ENCODE measurements at regions not wholly inside any gene's neighbourhood (a gene's known extent, or its start where the extent isn't known, plus 50 kb on each side); places are given as distances from the start of the nearest gene placed in this dataset.

DNA sequence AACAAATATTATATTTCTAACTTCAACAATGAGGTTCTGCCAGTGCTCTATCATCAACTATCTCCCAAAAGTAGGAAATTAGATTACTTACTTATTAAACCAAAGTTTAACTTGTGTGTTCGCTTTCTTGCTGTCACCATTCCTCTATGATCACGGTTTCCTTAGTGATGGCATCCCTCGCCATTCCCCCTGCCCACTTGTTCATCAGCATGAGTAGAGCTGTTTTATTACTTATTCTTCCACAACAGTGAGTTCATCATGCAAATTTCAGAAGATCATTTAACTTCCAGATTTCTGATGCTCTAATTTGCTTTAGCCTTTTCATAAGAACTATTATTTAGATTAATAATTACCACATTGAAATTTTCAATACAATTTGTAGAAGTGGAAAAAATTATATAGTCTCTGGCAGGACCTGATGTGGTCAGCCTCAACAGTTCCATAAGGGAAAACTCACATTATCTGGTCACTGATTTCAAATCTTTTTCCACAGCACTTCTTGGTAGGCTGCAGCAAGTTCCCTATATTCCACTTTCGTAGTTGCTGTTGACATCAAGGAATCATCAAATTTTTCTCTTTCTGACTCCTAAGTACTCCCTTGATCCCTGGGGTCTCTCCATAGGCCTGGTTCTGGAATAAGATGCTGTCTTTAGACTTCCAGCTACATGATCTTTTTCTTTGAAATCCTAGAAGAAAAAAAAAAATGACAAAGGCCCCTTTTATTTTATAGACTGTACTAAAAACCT is 174.6 kb downstream of the RASSF9 start:
- DNase-seq (ENCODE audit: low spot score), result no peak
- no peaks in the 10 kb centered on the region for H3K27me3 Mint-ChIP-seq (ENCODE audit: low read depth)
- H3K4me1 Mint-ChIP-seq (ENCODE audit: low read depth), result peaks cover 3% of the 10 kb centered on the region
- no peaks in the 10 kb centered on the region for H3K36me3 Mint-ChIP-seq (ENCODE audit: low read depth)
- H3K27ac Mint-ChIP-seq, result no peak overlapping the region
- H3K4me3 Mint-ChIP-seq, result no peak overlapping the region
- peaks cover 6% of the 10 kb centered on the region for H3K9me3 Mint-ChIP-seq

DNA sequence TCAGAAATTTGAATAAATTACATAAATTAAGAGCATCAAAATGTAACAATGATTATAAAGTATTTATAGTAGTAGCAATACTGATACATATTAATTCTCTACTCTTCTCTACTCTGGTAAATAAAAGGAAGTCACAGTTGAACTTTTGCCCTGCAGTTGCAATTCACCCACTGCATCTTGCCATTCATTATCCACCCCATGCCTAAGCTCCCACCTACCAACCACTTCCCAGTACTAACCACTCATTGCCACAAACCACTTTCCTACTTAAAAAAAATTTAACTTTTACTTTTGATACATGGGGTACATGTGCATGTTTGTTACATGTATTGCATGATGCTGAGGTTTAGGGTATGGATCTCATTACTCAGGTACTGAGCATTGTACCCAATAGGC is 174.0 kb downstream of the RASSF9 start:
- Mint-ChIP-seq H3K4me1 (ENCODE audit: low read depth) (peaks cover 3% of the 10 kb centered on the region), H3K36me3 (ENCODE audit: low read depth) (no peaks in the 10 kb centered on the region), H3K9me3 (peaks cover 6% of the 10 kb centered on the region), H3K4me3 (no peak overlapping the region), H3K27ac (no peak overlapping the region), H3K27me3 (ENCODE audit: low read depth) (no peaks in the 10 kb centered on the region)
- DNase-seq (ENCODE audit: low spot score), result no peak

DNA sequence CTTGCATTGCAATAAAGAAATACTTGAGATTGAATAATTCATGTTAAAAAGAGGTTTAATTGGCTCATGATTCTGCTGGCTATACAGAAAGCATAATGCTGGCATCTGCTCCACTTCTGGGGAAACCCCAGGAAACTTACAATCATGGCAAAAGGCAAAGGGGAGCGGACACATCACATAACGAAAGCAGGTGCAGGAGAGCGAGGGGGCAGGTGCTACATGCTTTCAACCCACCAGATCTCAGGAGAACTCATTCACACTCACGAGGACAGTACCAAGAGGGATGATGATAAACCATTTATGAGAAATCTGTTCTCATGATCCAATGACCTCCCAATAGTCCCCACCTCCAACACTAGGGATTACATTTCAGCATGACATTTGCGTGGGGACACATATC is 172.6 kb downstream of the RASSF9 start:
- Mint-ChIP-seq H3K9me3 (peaks cover 3% of the 10 kb centered on the region), H3K4me1 (ENCODE audit: low read depth) (peaks cover 3% of the 10 kb centered on the region), H3K4me3 (no peak overlapping the region), H3K27ac (no peak overlapping the region), H3K27me3 (ENCODE audit: low read depth) (no peaks in the 10 kb centered on the region), H3K36me3 (ENCODE audit: low read depth) (no peaks in the 10 kb centered on the region)
- DNase-seq (ENCODE audit: low spot score), result no peak

DNA sequence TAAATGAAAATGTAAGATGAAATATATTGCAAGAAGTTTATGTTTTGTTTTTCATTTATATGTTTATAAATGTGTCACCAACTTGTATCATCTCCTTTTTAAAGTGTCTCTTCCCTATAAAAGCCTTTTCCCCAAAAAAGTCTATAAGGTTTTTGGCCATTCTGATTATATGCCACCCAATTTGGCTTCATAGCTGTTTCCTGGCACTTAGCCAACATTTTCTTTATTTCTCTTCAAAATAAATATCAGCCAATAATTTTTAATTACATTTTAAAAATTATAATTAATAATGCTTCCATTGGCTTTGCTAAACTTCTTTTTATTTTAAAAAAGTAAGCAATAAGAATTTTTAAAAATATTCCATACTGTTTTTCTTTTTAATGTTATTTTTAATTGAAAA is 171.8 kb downstream of the RASSF9 start:
- no peaks in the 10 kb centered on the region for H3K36me3 Mint-ChIP-seq (ENCODE audit: low read depth)
- no peak for DNase-seq (ENCODE audit: low spot score)
- H3K27ac Mint-ChIP-seq, result no peak overlapping the region
- no peaks in the 10 kb centered on the region for H3K9me3 Mint-ChIP-seq
- H3K27me3 Mint-ChIP-seq (ENCODE audit: low read depth), result no peaks in the 10 kb centered on the region
- peaks cover 3% of the 10 kb centered on the region for H3K4me1 Mint-ChIP-seq (ENCODE audit: low read depth)
- H3K4me3 Mint-ChIP-seq, result no peak overlapping the region

- no peaks in the 10 kb centered on the region for H3K4me1 Mint-ChIP-seq (ENCODE audit: low read depth)
- no peak for DNase-seq (ENCODE audit: low spot score)
- H3K4me3 Mint-ChIP-seq, result no peak overlapping the region
- no peaks in the 10 kb centered on the region for H3K36me3 Mint-ChIP-seq (ENCODE audit: low read depth)
- H3K27ac Mint-ChIP-seq, result no peak overlapping the region
- H3K27me3 Mint-ChIP-seq (ENCODE audit: low read depth), result no peaks in the 10 kb centered on the region
- no peaks in the 10 kb centered on the region for H3K9me3 Mint-ChIP-seq
Measured at GRCh38 chr12:85669911-85670310, 166.3 kb downstream of the RASSF9 start.

GRCh38 chr12:85672436-85672835 is 163.8 kb downstream of the RASSF9 start:
- Mint-ChIP-seq H3K4me3 (no peak overlapping the region), H3K9me3 (no peaks in the 10 kb centered on the region), H3K27me3 (ENCODE audit: low read depth) (no peaks in the 10 kb centered on the region)

GRCh38 chr12:85673921-85674420 is 162.2 kb downstream of the RASSF9 start:
- Mint-ChIP-seq H3K4me3 (no peak overlapping the region), H3K27me3 (ENCODE audit: low read depth) (no peaks in the 10 kb centered on the region)

More at GRCh38 chr12:85672436-85672835, 163.8 kb downstream of the RASSF9 start:
- DNase-seq (ENCODE audit: low spot score), result no peak
- Mint-ChIP-seq H3K36me3 (ENCODE audit: low read depth) (no peaks in the 10 kb centered on the region), H3K27ac (no peak overlapping the region), H3K4me1 (ENCODE audit: low read depth) (no peaks in the 10 kb centered on the region)

DNA sequence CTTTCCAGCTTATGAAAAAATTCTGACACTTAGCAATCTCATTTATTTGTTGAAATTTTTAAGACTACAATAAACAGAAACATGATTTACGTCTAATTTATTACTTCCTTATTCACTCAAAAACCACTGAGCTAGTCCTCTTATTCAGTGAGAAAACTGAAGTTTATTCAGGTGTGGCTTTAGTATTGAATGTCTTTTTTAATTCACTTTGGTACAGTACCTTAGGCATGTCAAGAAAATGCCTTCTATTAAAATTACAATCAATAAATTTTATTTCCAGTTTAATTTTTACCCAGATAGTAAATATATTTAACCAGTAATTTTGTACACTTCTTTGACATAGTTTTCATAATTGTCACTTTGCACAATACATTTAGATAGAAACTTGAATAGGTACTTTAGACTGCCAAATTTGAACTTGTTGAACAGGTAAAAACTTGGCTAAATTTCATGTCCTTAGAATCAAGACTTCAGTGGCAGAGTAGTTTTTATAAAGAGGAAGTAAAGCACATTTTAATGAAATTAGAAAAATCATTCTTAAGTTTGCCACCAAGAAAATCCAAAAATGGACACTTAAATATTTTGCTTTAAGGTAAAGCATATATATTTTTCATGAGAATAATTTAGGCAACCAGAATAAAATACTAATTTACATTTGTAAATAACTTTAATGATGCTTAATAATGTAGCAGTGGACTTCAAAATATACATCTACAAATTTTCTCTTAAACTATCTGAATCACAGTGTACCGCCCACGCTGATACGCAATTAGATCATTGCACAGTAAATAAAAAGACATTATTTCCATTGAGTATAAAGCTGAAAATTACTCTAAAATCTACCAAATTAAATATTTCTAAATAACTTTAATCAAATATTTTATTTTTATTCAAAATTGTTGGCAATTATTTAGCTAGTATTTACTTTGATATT is 159.1 kb downstream of the RASSF9 start:
- Mint-ChIP-seq H3K4me3 (no peak overlapping the region), H3K27me3 (ENCODE audit: low read depth) (no peaks in the 10 kb centered on the region), H3K36me3 (ENCODE audit: low read depth) (no peaks in the 10 kb centered on the region), H3K4me1 (ENCODE audit: low read depth) (no peaks in the 10 kb centered on the region), H3K27ac (no peak overlapping the region), H3K9me3 (peaks cover 5% of the 10 kb centered on the region)
- DNase-seq (ENCODE audit: low spot score), result no peak

More at GRCh38 chr12:85673921-85674420, 162.2 kb downstream of the RASSF9 start:
- H3K36me3 Mint-ChIP-seq (ENCODE audit: low read depth), result no peaks in the 10 kb centered on the region
- no peaks in the 10 kb centered on the region for H3K9me3 Mint-ChIP-seq
- DNase-seq (ENCODE audit: low spot score), result no peak
- H3K4me1 Mint-ChIP-seq (ENCODE audit: low read depth), result no peaks in the 10 kb centered on the region
- no peak overlapping the region for H3K27ac Mint-ChIP-seq

GRCh38 chr12:85679296-85679695 is 156.9 kb downstream of the RASSF9 start:
- Mint-ChIP-seq H3K9me3 (peaks cover 5% of the 10 kb centered on the region), H3K27ac (no peak overlapping the region), H3K4me1 (ENCODE audit: low read depth) (no peaks in the 10 kb centered on the region), H3K36me3 (ENCODE audit: low read depth) (no peaks in the 10 kb centered on the region), H3K27me3 (ENCODE audit: low read depth) (no peaks in the 10 kb centered on the region), H3K4me3 (no peak overlapping the region)
- no peak for DNase-seq (ENCODE audit: low spot score)

- Mint-ChIP-seq H3K9me3 (peaks cover 5% of the 10 kb centered on the region), H3K4me1 (ENCODE audit: low read depth) (no peaks in the 10 kb centered on the region), H3K36me3 (ENCODE audit: low read depth) (no peaks in the 10 kb centered on the region), H3K27ac (no peak overlapping the region), H3K4me3 (no peak overlapping the region), H3K27me3 (ENCODE audit: low read depth) (no peaks in the 10 kb centered on the region)
- no peak for DNase-seq (ENCODE audit: low spot score)
Measured at GRCh38 chr12:85680881-85681280, 155.3 kb downstream of the RASSF9 start.

DNA sequence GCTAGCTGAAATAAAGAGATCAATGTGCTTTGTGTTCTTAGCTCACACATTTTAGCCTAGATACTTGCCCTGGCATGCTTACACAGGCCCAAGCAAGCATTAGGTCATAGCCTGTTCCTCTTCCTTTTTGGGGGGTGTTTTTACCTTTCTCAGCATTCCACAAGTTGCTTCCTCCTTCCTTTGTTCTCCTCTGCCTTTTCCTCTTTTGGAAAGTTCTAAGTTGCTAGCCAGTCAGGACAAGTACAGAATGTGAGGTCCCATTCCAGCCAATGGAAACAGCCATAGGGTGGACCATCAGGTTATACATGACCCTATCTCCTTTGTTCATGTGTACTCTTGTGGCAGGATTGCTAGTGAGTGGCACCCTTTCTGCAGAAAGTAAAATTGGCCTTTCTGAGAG is 154.9 kb downstream of the RASSF9 start:
- DNase-seq (ENCODE audit: low spot score), result no peak
- no peaks in the 10 kb centered on the region for H3K27me3 Mint-ChIP-seq (ENCODE audit: low read depth)
- H3K4me3 Mint-ChIP-seq, result no peak overlapping the region
- H3K27ac Mint-ChIP-seq, result no peak overlapping the region
- no peaks in the 10 kb centered on the region for H3K36me3 Mint-ChIP-seq (ENCODE audit: low read depth)
- H3K4me1 Mint-ChIP-seq (ENCODE audit: low read depth), result no peaks in the 10 kb centered on the region
- H3K9me3 Mint-ChIP-seq, result peaks cover 5% of the 10 kb centered on the region

DNA sequence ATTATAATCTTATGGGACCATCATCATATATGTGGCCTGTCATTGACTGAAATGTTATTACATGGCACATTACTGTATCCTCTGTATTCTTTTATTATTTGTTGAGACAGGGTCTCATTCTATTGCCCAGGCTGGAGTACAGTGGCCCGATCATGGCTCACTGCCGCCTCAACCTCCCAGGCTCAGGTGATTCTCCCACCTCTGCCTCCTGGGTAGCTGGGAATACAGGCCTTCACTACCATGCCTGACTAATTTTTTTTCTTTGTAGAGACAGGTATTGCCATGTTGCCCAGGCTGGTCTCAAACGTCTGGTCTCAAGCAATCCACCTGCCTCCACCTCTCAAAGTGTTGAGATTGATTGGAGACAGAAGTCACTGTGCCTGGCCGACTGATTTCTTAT is 153.2 kb downstream of the RASSF9 start:
- H3K36me3 Mint-ChIP-seq (ENCODE audit: low read depth), result no peaks in the 10 kb centered on the region
- no peaks in the 10 kb centered on the region for H3K4me1 Mint-ChIP-seq (ENCODE audit: low read depth)
- H3K4me3 Mint-ChIP-seq, result no peak overlapping the region
- no peaks in the 10 kb centered on the region for H3K27me3 Mint-ChIP-seq (ENCODE audit: low read depth)
- peaks cover 5% of the 10 kb centered on the region for H3K9me3 Mint-ChIP-seq
- DNase-seq (ENCODE audit: low spot score), result no peak
- no peak overlapping the region for H3K27ac Mint-ChIP-seq

- no peaks in the 10 kb centered on the region for H3K36me3 Mint-ChIP-seq (ENCODE audit: low read depth)
- DNase-seq (ENCODE audit: low spot score), result no peak
- H3K4me3 Mint-ChIP-seq, result no peak overlapping the region
- no peaks in the 10 kb centered on the region for H3K4me1 Mint-ChIP-seq (ENCODE audit: low read depth)
- no peaks in the 10 kb centered on the region for H3K27me3 Mint-ChIP-seq (ENCODE audit: low read depth)
- H3K27ac Mint-ChIP-seq, result no peak overlapping the region
- H3K9me3 Mint-ChIP-seq, result no peaks in the 10 kb centered on the region
Measured at GRCh38 chr12:85688837-85689236, 147.4 kb downstream of the RASSF9 start.

- no peak for DNase-seq (ENCODE audit: low spot score)
- no peaks in the 10 kb centered on the region for H3K27me3 Mint-ChIP-seq (ENCODE audit: low read depth)
- H3K36me3 Mint-ChIP-seq (ENCODE audit: low read depth), result no peaks in the 10 kb centered on the region
- no peaks in the 10 kb centered on the region for H3K4me1 Mint-ChIP-seq (ENCODE audit: low read depth)
- no peak overlapping the region for H3K4me3 Mint-ChIP-seq
- H3K27ac Mint-ChIP-seq, result no peak overlapping the region
- H3K9me3 Mint-ChIP-seq, result no peaks in the 10 kb centered on the region
Measured at GRCh38 chr12:85690146-85690545, 146.1 kb downstream of the RASSF9 start.

Data from T-helper 2 cell treated with Interferon-gamma antibody and Interleukin-4, amounts not matched to agents 5 μg/mL and 100 μg/mL, for 36 hours (primary cell).